LNCaP clone FGC (cell line): ENCODE measurements at regions not wholly inside any gene's neighbourhood (a gene's known extent, or its start where the extent isn't known, plus 50 kb on each side); places are given as distances from the start of the nearest gene placed in this dataset.

Experiments used
- DNase-seq: peaks from one replicate; pipeline ENCODE4 v3.0.0-alpha.2; 2011; ENCODE audit warnings: low read depth
- H3K4me3 ChIP-seq: 2 replicates; pipeline ENCODE4 v1.5.1; 2011; ENCODE audit warnings: mild to moderate bottlenecking, low read depth, low read length, control low read depth
- TF ChIP-seq, protein P1 (sequence below): IDR thresholded peaks from 2 replicates; pipeline ENCODE4 v1.5.1; 2012; ENCODE audit warnings: mild to moderate bottlenecking; ENCODE audit not compliant: control insufficient read depth, insufficient read depth; ENCODE audit errors: extremely low read depth

DNA sequence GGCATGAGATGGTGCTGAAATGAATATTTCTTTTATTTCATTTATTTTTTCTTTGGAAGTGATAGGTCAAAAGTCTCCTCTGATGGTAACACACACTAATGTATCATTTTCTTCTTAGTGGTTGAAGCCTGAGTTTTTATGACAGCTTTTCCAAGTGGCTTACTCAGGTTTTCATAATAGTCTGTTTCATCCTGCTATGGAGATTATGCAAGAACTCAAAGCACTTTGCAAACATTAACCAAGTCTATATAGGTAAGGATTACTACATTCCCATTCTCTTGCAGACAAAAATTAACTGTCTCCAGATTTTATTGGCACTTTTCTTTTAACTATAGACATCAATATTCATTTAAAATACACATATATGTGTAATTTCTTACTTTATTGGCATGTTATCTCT, 572.6 kb upstream of the GCFC2 start:
- TF ChIP-seq, protein P1, sequence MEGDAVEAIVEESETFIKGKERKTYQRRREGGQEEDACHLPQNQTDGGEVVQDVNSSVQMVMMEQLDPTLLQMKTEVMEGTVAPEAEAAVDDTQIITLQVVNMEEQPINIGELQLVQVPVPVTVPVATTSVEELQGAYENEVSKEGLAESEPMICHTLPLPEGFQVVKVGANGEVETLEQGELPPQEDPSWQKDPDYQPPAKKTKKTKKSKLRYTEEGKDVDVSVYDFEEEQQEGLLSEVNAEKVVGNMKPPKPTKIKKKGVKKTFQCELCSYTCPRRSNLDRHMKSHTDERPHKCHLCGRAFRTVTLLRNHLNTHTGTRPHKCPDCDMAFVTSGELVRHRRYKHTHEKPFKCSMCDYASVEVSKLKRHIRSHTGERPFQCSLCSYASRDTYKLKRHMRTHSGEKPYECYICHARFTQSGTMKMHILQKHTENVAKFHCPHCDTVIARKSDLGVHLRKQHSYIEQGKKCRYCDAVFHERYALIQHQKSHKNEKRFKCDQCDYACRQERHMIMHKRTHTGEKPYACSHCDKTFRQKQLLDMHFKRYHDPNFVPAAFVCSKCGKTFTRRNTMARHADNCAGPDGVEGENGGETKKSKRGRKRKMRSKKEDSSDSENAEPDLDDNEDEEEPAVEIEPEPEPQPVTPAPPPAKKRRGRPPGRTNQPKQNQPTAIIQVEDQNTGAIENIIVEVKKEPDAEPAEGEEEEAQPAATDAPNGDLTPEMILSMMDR, result no peak
- DNase-seq, result no peak
- H3K4me3 ChIP-seq, result no peak overlapping the region

DNA sequence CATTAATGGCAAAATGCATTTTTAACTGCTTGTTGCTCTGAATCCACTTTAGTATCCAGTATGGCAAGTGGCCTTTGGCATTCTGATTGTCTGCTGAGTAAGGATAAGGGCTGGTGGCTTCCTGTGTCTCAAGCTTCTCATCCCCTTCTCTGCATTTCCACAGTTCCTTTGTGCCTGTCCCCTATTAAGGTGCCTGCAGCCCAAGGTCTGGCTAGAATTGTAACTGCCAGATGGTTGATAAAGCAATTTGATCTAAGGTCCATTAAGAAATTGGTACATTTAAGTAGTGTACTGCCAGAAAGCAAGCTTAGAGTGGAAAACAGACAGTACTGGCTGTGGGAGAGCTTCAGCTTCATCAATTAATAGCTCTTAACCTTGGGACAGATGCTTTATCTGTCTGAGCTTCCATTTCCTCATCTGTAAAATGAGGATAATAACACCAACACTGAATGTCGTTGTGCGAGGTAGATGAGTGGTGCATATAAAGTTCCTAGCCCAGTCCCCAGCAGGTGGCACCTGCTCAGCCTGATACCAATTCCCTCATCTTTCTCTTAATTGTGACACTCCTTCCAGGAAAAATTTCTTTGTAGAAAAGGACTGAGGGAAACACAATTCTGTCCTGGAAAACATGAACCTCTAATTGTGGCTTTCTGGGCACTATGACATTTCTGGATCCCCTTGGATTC, 570.6 kb upstream of the GCFC2 start:
- DNase-seq, result no peak
- TF ChIP-seq, protein P1, result peak; percentile 36
- no peak overlapping the region for H3K4me3 ChIP-seq

DNA sequence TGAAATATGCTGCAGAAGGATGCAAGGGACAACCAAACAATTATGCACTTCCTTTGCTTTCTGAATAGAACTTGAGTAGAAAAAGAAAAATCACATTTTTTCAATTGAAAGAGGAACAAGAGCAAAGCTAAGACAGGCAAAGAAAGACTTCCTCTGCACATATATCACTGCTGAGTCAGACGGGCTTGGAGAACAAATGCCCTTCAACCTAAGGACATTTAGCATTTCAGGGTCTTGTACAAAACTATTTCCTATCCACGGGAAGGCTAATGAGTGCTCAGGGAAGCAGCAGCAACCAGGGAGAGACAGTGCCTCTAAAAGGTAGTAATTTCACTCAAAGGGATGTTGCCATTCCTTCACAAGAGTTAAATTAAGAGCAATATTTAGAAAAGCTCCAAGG, 570.0 kb upstream of the GCFC2 start:
- DNase-seq, result no peak
- TF ChIP-seq, protein P1, result no peak

DNA sequence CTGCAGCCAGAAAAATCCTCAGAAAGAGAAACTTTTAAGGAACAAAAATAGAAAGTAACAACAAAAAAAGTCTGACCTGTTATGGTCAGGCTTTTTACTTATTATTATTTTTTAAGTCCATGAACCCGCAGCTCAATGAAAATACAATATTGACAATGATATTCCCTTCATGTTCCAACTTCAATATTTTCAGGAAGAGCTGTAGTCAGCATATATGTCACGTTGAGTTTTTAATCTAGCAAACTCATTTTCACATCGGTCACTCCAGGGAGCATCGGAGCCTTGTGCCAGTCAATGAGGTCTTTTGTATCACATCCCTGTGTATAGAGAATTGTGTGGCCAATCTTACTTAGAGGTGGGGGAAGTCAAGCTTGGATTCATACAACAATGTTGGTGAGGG, 568.4 kb upstream of the GCFC2 start:
- no peak for DNase-seq
- H3K4me3 ChIP-seq, result no peak overlapping the region
- TF ChIP-seq, protein P1, result no peak

More for the DNA sequence above, 570.0 kb upstream of the GCFC2 start:
- H3K4me3 ChIP-seq, result no peak overlapping the region

DNA sequence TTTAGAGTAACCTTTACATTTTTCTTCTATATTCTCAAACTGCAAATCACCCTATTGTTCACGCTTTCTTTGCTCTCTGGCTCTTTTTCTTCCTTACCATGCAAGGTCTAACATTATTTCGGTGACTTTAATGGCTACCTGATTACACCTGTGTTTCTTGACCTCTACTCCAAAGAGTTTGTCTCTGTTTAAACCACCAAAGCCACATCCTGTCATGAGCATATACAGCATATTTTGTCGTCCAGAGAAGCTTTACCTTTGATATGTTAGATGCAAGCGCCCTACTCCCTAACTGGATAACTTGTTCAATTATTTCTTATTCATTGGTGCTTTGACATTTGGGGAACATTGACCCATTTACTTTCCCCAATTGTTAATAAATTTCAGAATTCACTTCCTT, 565.1 kb upstream of the GCFC2 start:
- H3K4me3 ChIP-seq, result no peak overlapping the region
- DNase-seq, result no peak
- TF ChIP-seq, protein P1, result no peak

DNA sequence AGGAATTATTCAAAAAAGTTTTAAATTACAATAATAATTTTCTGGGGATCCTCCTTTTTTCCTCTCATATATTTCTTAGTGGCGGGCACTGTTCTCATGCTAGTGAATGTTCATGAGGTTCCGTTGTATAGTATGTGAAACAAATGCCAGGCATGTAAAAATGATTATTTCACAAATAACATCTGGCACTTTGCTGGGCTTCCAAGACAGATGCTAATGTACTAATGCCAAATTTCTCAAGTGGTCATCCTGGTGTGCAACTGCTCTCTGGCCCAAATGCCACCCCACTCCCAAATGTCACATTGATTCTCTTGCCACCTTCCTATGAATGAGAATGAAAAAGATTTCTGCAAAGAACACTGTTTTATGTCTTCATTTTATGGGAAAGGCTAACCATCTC, 564.0 kb upstream of the GCFC2 start:
- DNase-seq, result no peak
- TF ChIP-seq, protein P1, result no peak
- no peak overlapping the region for H3K4me3 ChIP-seq

DNA sequence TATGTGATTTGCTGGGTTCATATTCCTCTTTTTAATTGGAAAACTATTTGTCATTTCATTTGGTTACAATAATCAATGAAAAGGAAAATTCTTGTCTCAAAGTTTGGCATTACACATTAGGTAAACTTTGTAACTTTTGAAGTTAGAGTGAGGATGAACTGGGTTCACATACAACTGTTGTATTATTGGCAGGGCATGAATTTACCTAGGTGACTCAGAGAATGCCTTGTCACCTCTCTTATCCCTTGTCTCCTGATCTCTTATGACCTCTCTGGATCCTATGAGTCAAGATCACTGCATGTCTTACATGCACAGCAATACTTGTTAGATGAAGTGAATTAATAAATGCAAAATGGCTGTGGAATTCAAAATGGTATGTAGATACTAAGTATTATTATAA, 563.4 kb upstream of the GCFC2 start:
- no peak for DNase-seq
- H3K4me3 ChIP-seq, result no peak overlapping the region
- TF ChIP-seq, protein P1, result no peak
